ENCODE measurements at regions not wholly inside any gene's neighbourhood (a gene's known extent, or its start where the extent isn't known, plus 50 kb on each side); places are given as distances from the start of the nearest gene placed in this dataset.

GRCh38 chr13:37181620-37182019 lies 76.2 kb upstream of the CSNK1A1L start:
- no peaks in the 10 kb centered on the region for H3K9me3 ChIP-seq (ENCODE audit: control insufficient read depth in 2 of 3, insufficient read depth in 1 of 3, low read length in 3 of 3)
- intact Hi-C loops (cut with DNase I), result no loop called here
- no peak for FAIRE-seq
- no peaks in the 10 kb centered on the region for H3K27me3 ChIP-seq (ENCODE audit: control insufficient read depth, insufficient read depth, low read length)
- TF ChIP-seq CTCF (IDR thresholded peaks at IDR 0.05; ENCODE audit: borderline replicate concordance, extremely low read depth, insufficient read depth), result no peak
- no peak overlapping the region for H3K9ac ChIP-seq (ENCODE audit: low read length in 3 of 3)
- no peak for DNase-seq
- no peak overlapping the region for H3K4me3 ChIP-seq (ENCODE audit: low read length in 3 of 3)
- H3K36me3 ChIP-seq (ENCODE audit: control insufficient read depth in 2 of 3, insufficient read depth in 3 of 3, low read length in 3 of 3), result no peaks in the 10 kb centered on the region
- no peak overlapping the region for H3K27ac ChIP-seq (ENCODE audit: low read depth in 2 of 2, low read length in 2 of 2)
- no peaks in the 10 kb centered on the region for H3K4me1 ChIP-seq (ENCODE audit: control insufficient read depth in 2 of 3, insufficient read depth in 2 of 3, low read depth in 1 of 3, low read length in 3 of 3)

- no peaks in the 10 kb centered on the region for H3K9me3 ChIP-seq (ENCODE audit: control insufficient read depth in 2 of 3, insufficient read depth in 1 of 3, low read length in 3 of 3)
- no peak overlapping the region for H3K4me3 ChIP-seq (ENCODE audit: low read length in 3 of 3)
- TF ChIP-seq CTCF (IDR thresholded peaks at IDR 0.05; ENCODE audit: borderline replicate concordance, extremely low read depth, insufficient read depth), result no peak
- H3K4me1 ChIP-seq (ENCODE audit: control insufficient read depth in 2 of 3, insufficient read depth in 2 of 3, low read depth in 1 of 3, low read length in 3 of 3), result no peaks in the 10 kb centered on the region
- intact Hi-C loops (cut with DNase I), result no loop called here
- H3K36me3 ChIP-seq (ENCODE audit: control insufficient read depth in 2 of 3, insufficient read depth in 3 of 3, low read length in 3 of 3), result no peaks in the 10 kb centered on the region
- H3K9ac ChIP-seq (ENCODE audit: low read length in 3 of 3), result no peak overlapping the region
- FAIRE-seq (no peak), DNase-seq (no peak)
- no peaks in the 10 kb centered on the region for H3K27me3 ChIP-seq (ENCODE audit: control insufficient read depth, insufficient read depth, low read length)
- no peak overlapping the region for H3K27ac ChIP-seq (ENCODE audit: low read depth in 2 of 2, low read length in 2 of 2)
These were observed 74.2 kb upstream of the CSNK1A1L start for GRCh38 chr13:37179645-37180044.

- Histone ChIP-seq H3K27me3 (ENCODE audit: control insufficient read depth, insufficient read depth, low read length) (no peaks in the 10 kb centered on the region), H3K36me3 (ENCODE audit: control insufficient read depth in 2 of 3, insufficient read depth in 3 of 3, low read length in 3 of 3) (no peaks in the 10 kb centered on the region), H3K9ac (ENCODE audit: low read length in 3 of 3) (no peak overlapping the region), H3K9me3 (ENCODE audit: control insufficient read depth in 2 of 3, insufficient read depth in 1 of 3, low read length in 3 of 3) (no peaks in the 10 kb centered on the region), H3K4me1 (ENCODE audit: control insufficient read depth in 2 of 3, insufficient read depth in 2 of 3, low read depth in 1 of 3, low read length in 3 of 3) (no peaks in the 10 kb centered on the region), H3K27ac (ENCODE audit: low read depth in 2 of 2, low read length in 2 of 2) (no peak overlapping the region), H3K4me3 (ENCODE audit: low read length in 3 of 3) (no peak overlapping the region)
- FAIRE-seq, result no peak
- intact Hi-C loops (cut with DNase I), result no loop called here
- no peak for TF ChIP-seq CTCF (IDR thresholded peaks at IDR 0.05; ENCODE audit: borderline replicate concordance, extremely low read depth, insufficient read depth)
- no peak for DNase-seq
These were observed 71.7 kb upstream of the CSNK1A1L start for GRCh38 chr13:37177125-37177524.

- no peak overlapping the region for H3K9ac ChIP-seq (ENCODE audit: low read length in 3 of 3)
- no peak overlapping the region for H3K4me3 ChIP-seq (ENCODE audit: low read length in 3 of 3)
- intact Hi-C loops (cut with DNase I), result no loop called here
- no peaks in the 10 kb centered on the region for H3K9me3 ChIP-seq (ENCODE audit: control insufficient read depth in 2 of 3, insufficient read depth in 1 of 3, low read length in 3 of 3)
- no peak for TF ChIP-seq CTCF (IDR thresholded peaks at IDR 0.05; ENCODE audit: borderline replicate concordance, extremely low read depth, insufficient read depth)
- H3K4me1 ChIP-seq (ENCODE audit: control insufficient read depth in 2 of 3, insufficient read depth in 2 of 3, low read depth in 1 of 3, low read length in 3 of 3), result no peaks in the 10 kb centered on the region
- FAIRE-seq (no peak), DNase-seq (peak in 1 of 5 donors; percentile 26)
- no peak overlapping the region for H3K27ac ChIP-seq (ENCODE audit: low read depth in 2 of 2, low read length in 2 of 2)
- H3K36me3 ChIP-seq (ENCODE audit: control insufficient read depth in 2 of 3, insufficient read depth in 3 of 3, low read length in 3 of 3), result no peaks in the 10 kb centered on the region
- H3K27me3 ChIP-seq (ENCODE audit: control insufficient read depth, insufficient read depth, low read length), result no peaks in the 10 kb centered on the region
These were observed 70.5 kb upstream of the CSNK1A1L start for GRCh38 chr13:37175996-37176395.
